HG02610 (cell line): ENCODE measurements at regions not wholly inside any gene's neighbourhood (a gene's known extent, or its start where the extent isn't known, plus 50 kb on each side); places are given as distances from the start of the nearest gene placed in this dataset.

ENCODE experiments used
- ATAC-seq: cut with Tn5 transposase; IDR thresholded peaks from one replicate; pipeline ENCODE4 v1.9.1; 2021; ENCODE audit warnings: mild to moderate bottlenecking, moderate library complexity; ENCODE audit not compliant: unreplicated experiment

- peak; percentile 70 for ATAC-seq
These were observed 1020.6 kb downstream of the XPNPEP1 start for GRCh38 chr10:108902619-108903285.

GRCh38 chr10:108901781-108902618, 1021.3 kb downstream of the XPNPEP1 start:
- no peak for ATAC-seq

- no peak for ATAC-seq
These were observed 1023.6 kb downstream of the XPNPEP1 start for GRCh38 chr10:108899670-108900069.

- ATAC-seq, result no peak
These were observed 1028.7 kb downstream of the XPNPEP1 start for GRCh38 chr10:108894402-108895301.

- no peak for ATAC-seq
These were observed 1046.2 kb downstream of the XPNPEP1 start for GRCh38 chr10:108877095-108877561.

GRCh38 chr10:108872854-108873253, 1050.5 kb downstream of the XPNPEP1 start:
- no peak for ATAC-seq

GRCh38 chr10:108868881-108869280, 1054.4 kb downstream of the XPNPEP1 start:
- ATAC-seq, result no peak

GRCh38 chr10:108862676-108863350, 1060.5 kb downstream of the XPNPEP1 start:
- ATAC-seq, result no peak

GRCh38 chr10:108861181-108861754, 1062.0 kb downstream of the XPNPEP1 start:
- ATAC-seq, result no peak

- peak; percentile 87 for ATAC-seq
These were observed 1071.1 kb downstream of the XPNPEP1 start for GRCh38 chr10:108852211-108852610.

- peak; percentile 84 for ATAC-seq
These were observed 1073.0 kb downstream of the XPNPEP1 start for GRCh38 chr10:108850138-108850854.

GRCh38 chr10:108849688-108850087, 1073.6 kb downstream of the XPNPEP1 start:
- no peak for ATAC-seq

GRCh38 chr10:108849186-108849585, 1074.1 kb downstream of the XPNPEP1 start:
- ATAC-seq, result no peak

GRCh38 chr10:108848046-108848445, 1075.3 kb downstream of the XPNPEP1 start:
- ATAC-seq, result no peak

GRCh38 chr10:108840944-108841343, 1082.4 kb downstream of the XPNPEP1 start:
- ATAC-seq, result no peak

- ATAC-seq, result peak; percentile 68
These were observed 1086.9 kb downstream of the XPNPEP1 start for GRCh38 chr10:108836362-108836761.

GRCh38 chr10:108822026-108822425, 1101.3 kb downstream of the XPNPEP1 start:
- no peak for ATAC-seq

GRCh38 chr10:108819302-108819701, 1104.0 kb downstream of the XPNPEP1 start:
- ATAC-seq, result no peak

- no peak for ATAC-seq
These were observed 1105.7 kb downstream of the XPNPEP1 start for GRCh38 chr10:108817584-108817983.
